ENCODE measurements at regions not wholly inside any gene's neighbourhood (a gene's known extent, or its start where the extent isn't known, plus 50 kb on each side); places are given as distances from the start of the nearest gene placed in this dataset.

- Histone ChIP-seq H3K36me3 (ENCODE audit: control insufficient read depth, insufficient read depth, low read length) (no peaks in the 10 kb centered on the region), H3K4me3 (ENCODE audit: low read length) (no peak overlapping the region), H3K4me1 (ENCODE audit: control insufficient read depth, insufficient read depth, low read length) (no peaks in the 10 kb centered on the region), H3K9me3 (ENCODE audit: control insufficient read depth, insufficient read depth, low read length) (no peaks in the 10 kb centered on the region), H3K27ac (ENCODE audit: low read length) (no peak overlapping the region), H3K27me3 (ENCODE audit: control insufficient read depth, insufficient read depth, low read length) (no peaks in the 10 kb centered on the region)
- H3K27ac Mint-ChIP-seq: no peak overlapping the region
- ATAC-seq: no peak
- H3K4me3 Mint-ChIP-seq: no peak overlapping the region
- DNase-seq: no peak
- H3K36me3 Mint-ChIP-seq: no peaks in the 10 kb centered on the region
- TF ChIP-seq CTCF (IDR thresholded peaks at IDR 0.05): no peak
- peaks cover 0 to 5% of the 10 kb centered on the region in 2 donors for H3K27me3 Mint-ChIP-seq (ENCODE audit: low read depth in 2 of 2)
- H3K4me1 Mint-ChIP-seq: peaks cover 0 to 6% of the 10 kb centered on the region in 2 donors
- intact Hi-C loops (cut with micrococcal nuclease): no loop called here
- 96% methylated on average over 5 of the region's 7 CpGs for WGBS (ENCODE audit: insufficient coverage)
- no peaks in the 10 kb centered on the region for H3K9me3 Mint-ChIP-seq
These were observed 54.7 kb upstream of the PDE7B start for GRCh38 chr6:135796643-135797305.

DNA sequence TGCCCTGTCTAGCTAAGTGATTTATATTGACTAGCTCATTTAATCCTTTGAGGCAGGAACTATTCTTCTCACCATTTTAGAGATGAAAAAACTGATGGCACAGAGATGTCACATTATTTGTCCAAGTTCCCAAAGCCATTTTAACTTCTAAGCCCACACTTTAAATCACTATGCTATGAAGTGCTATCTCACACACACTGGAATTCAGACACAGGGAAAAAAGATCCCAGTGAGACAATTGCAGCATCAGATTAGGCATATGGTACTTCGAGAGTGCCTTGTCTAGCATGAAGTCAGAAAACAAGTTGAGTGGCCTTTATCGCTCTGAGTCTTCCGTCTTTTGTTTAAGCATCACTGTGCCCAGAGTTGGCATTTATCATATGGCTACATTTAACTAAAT, 54.1 kb upstream of the PDE7B start:
- Histone ChIP-seq H3K36me3 (ENCODE audit: control insufficient read depth, insufficient read depth, low read length) (no peaks in the 10 kb centered on the region), H3K4me3 (ENCODE audit: low read length) (no peak overlapping the region), H3K9me3 (ENCODE audit: control insufficient read depth, insufficient read depth, low read length) (no peaks in the 10 kb centered on the region), H3K27ac (ENCODE audit: low read length) (no peak overlapping the region), H3K4me1 (ENCODE audit: control insufficient read depth, insufficient read depth, low read length) (no peaks in the 10 kb centered on the region), H3K27me3 (ENCODE audit: control insufficient read depth, insufficient read depth, low read length) (no peaks in the 10 kb centered on the region)
- no peak overlapping the region for H3K27ac Mint-ChIP-seq
- ATAC-seq (no peak), DNase-seq (no peak)
- peaks cover 0 to 6% of the 10 kb centered on the region in 2 donors for H3K4me1 Mint-ChIP-seq
- peaks cover 0 to 1% of the 10 kb centered on the region in 2 donors for H3K27me3 Mint-ChIP-seq (ENCODE audit: low read depth in 2 of 2)
- H3K9me3 Mint-ChIP-seq: no peaks in the 10 kb centered on the region
- whole genome bisulfite sequencing (ENCODE audit: insufficient coverage): 97% methylated on average over 3 of the region's 3 CpGs
- intact Hi-C loops (cut with micrococcal nuclease): no loop called here
- no peaks in the 10 kb centered on the region for H3K36me3 Mint-ChIP-seq
- no peak for TF ChIP-seq CTCF (IDR thresholded peaks at IDR 0.05)
- no peak overlapping the region for H3K4me3 Mint-ChIP-seq

- intact Hi-C loops (cut with micrococcal nuclease): no loop called here
- Histone ChIP-seq H3K27ac (ENCODE audit: low read length) (no peak overlapping the region), H3K36me3 (ENCODE audit: control insufficient read depth, insufficient read depth, low read length) (no peaks in the 10 kb centered on the region), H3K27me3 (ENCODE audit: control insufficient read depth, insufficient read depth, low read length) (no peaks in the 10 kb centered on the region), H3K4me3 (ENCODE audit: low read length) (no peak overlapping the region), H3K9me3 (ENCODE audit: control insufficient read depth, insufficient read depth, low read length) (no peaks in the 10 kb centered on the region), H3K4me1 (ENCODE audit: control insufficient read depth, insufficient read depth, low read length) (no peaks in the 10 kb centered on the region)
- DNase-seq (no peak), ATAC-seq (no peak)
- H3K4me3 Mint-ChIP-seq: no peak overlapping the region
- TF ChIP-seq CTCF (IDR thresholded peaks at IDR 0.05): no peak
- H3K9me3 Mint-ChIP-seq: no peaks in the 10 kb centered on the region
- no peaks in the 10 kb centered on the region for H3K36me3 Mint-ChIP-seq
- H3K4me1 Mint-ChIP-seq: peaks cover 0 to 6% of the 10 kb centered on the region in 2 donors
- no peaks in the 10 kb centered on the region for H3K27me3 Mint-ChIP-seq (ENCODE audit: low read depth in 2 of 2)
- 91% methylated on average over 3 of the region's 4 CpGs for WGBS (ENCODE audit: insufficient coverage)
- no peak overlapping the region for H3K27ac Mint-ChIP-seq
These were observed 52.6 kb upstream of the PDE7B start for GRCh38 chr6:135798751-135799515.

Data from natural killer cell (primary cell).